Liver (tissue), 8 donors: ENCODE measurements at regions not wholly inside any gene's neighbourhood (a gene's known extent, or its start where the extent isn't known, plus 50 kb on each side); places are given as distances from the start of the nearest gene placed in this dataset.

ENCODE experiments used
- DNase-seq: peaks from one replicate; pipeline ENCODE4 v3.0.0-alpha.2; 2017; ENCODE audit warnings: low spot score
- H3K27ac ChIP-seq, 2 donors: one replicate each; pipeline ENCODE4 v1.7.0; 2013; ENCODE audit warnings: inconsistent platforms in 2 of 2, low read length in 2 of 2, control low read depth in 1 of 2, low read depth in 1 of 2, mild to moderate bottlenecking in 1 of 2
- H3K27me3 ChIP-seq, 4 donors: one replicate each; pipeline versions ENCODE4 v1.6.1 to v1.7.0; 2013; ENCODE audit warnings: low read length in 3 of 4, inconsistent platforms in 1 of 4, mild to moderate bottlenecking in 1 of 4, moderate library complexity in 1 of 4; ENCODE audit not compliant: control insufficient read depth in 4 of 4, insufficient read depth in 4 of 4
- H3K36me3 ChIP-seq, 4 donors: one replicate each; pipeline versions ENCODE4 v1.6.1 to v1.7.0; 2013; ENCODE audit warnings: low read length in 3 of 4, mild to moderate bottlenecking in 3 of 4, low read depth in 1 of 4, moderate library complexity in 1 of 4; ENCODE audit not compliant: control insufficient read depth in 4 of 4, insufficient read depth in 3 of 4
- H3K4me1 ChIP-seq, 4 donors: one replicate each; pipeline versions ENCODE4 v1.6.1 to v1.7.0; 2013; ENCODE audit warnings: low read length in 3 of 4, mild to moderate bottlenecking in 3 of 4, moderate library complexity in 1 of 4; ENCODE audit not compliant: control insufficient read depth in 4 of 4, insufficient read depth in 4 of 4
- H3K4me3 ChIP-seq, 3 donors: one replicate each; pipeline versions ENCODE4 v1.6.1 to v1.7.0; 2013; ENCODE audit warnings: low read length in 3 of 3, control low read depth in 1 of 3, low read depth in 1 of 3, mild to moderate bottlenecking in 1 of 3
- H3K9ac ChIP-seq, 2 donors: one replicate each; pipeline ENCODE4 v1.7.0; 2013; ENCODE audit warnings: low read length in 2 of 2, mild to moderate bottlenecking in 2 of 2, moderate library complexity in 2 of 2, control low read depth in 1 of 2, low read depth in 1 of 2
- H3K9me3 ChIP-seq, 4 donors: one replicate each; pipeline versions ENCODE4 v1.6.1 to v1.7.0; 2013; ENCODE audit warnings: low read length in 3 of 4; ENCODE audit not compliant: control insufficient read depth in 4 of 4
- EGR1 ChIP-seq, 2 donors: IDR thresholded peaks; 2 replicates each; pipeline ENCODE4 v1.6.1; 2016 to 2018; ENCODE audit warnings: antibody characterized with exemption in 2 of 2, low read depth in 2 of 2
- FOXA1 ChIP-seq: IDR thresholded peaks from 2 replicates; pipeline ENCODE4 v1.6.1; 2016; ENCODE audit warnings: antibody characterized with exemption
- FOXA2 ChIP-seq: IDR thresholded peaks from 2 replicates; pipeline ENCODE4 v1.6.1; 2016; ENCODE audit warnings: antibody characterized with exemption
- GABPA ChIP-seq, 2 donors: IDR thresholded peaks in 1 of 2; conservative IDR thresholded peaks in 1 of 2; 2 replicates each; pipeline ENCODE4 v1.6.1; 2016; ENCODE audit warnings: antibody characterized with exemption in 2 of 2, mild to moderate bottlenecking in 1 of 2, moderate library complexity in 1 of 2
- HNF4A ChIP-seq, 2 donors: conservative IDR thresholded peaks; 2 replicates each; pipeline ENCODE4 v1.6.1; 2016; ENCODE audit warnings: antibody characterized with exemption in 2 of 2, mild to moderate bottlenecking in 2 of 2
- HNF4G ChIP-seq: IDR thresholded peaks from 2 replicates; pipeline ENCODE4 v1.6.1; 2016; ENCODE audit warnings: antibody characterized with exemption
- JUND ChIP-seq, 2 donors: IDR thresholded peaks; 2 replicates each; pipeline ENCODE4 v1.6.1; 2016; ENCODE audit warnings: antibody characterized with exemption in 2 of 2
- NR2F2 ChIP-seq: IDR thresholded peaks from 2 replicates; pipeline ENCODE4 v1.6.1; 2016; ENCODE audit warnings: antibody characterized with exemption
- RAD21 ChIP-seq, 2 donors: IDR thresholded peaks; 2 replicates each; pipeline ENCODE4 v1.6.1; 2016; ENCODE audit warnings: antibody characterized with exemption in 2 of 2, mild to moderate bottlenecking in 2 of 2
- RXRA ChIP-seq, 2 donors: IDR thresholded peaks; 2 replicates each; pipeline ENCODE4 v1.6.1; 2017 to 2018; ENCODE audit warnings: antibody characterized with exemption in 2 of 2, mild to moderate bottlenecking in 1 of 2
- SP1 ChIP-seq: IDR thresholded peaks from 2 replicates; pipeline ENCODE4 v1.6.1; 2018; ENCODE audit warnings: antibody characterized with exemption, mild to moderate bottlenecking
- TAF1 ChIP-seq: conservative IDR thresholded peaks from 2 replicates; pipeline ENCODE4 v1.6.1; 2016; ENCODE audit warnings: antibody characterized with exemption, mild to moderate bottlenecking
- YY1 ChIP-seq: IDR thresholded peaks from 2 replicates; pipeline ENCODE4 v1.6.1; 2016; ENCODE audit warnings: antibody characterized with exemption, mild to moderate bottlenecking
- WGBS: extraction: QIAGEN DNeasy Blood & Tissue Kit; methylation state at CpG from one replicate; pipeline ENCODE4 v1.1.7; 2013; 5-methylcytosine and 5-hydroxymethylcytosine counted together
- TF ChIP-seq, protein P1 (sequence below): fragments of 150-350 bp; IDR thresholded peaks from 2 replicates; pipeline ENCODE4 v1.5.1; 2017; ENCODE audit warnings: improper control_type of control experiment, low read depth, low read length; ENCODE audit not compliant: missing input control
- TF ChIP-seq, protein P2 (sequence below): IDR thresholded peaks from 2 replicates; pipeline ENCODE4 v1.6.1; 2016; ENCODE audit warnings: antibody characterized with exemption
- TF ChIP-seq, protein P3 (sequence below): IDR thresholded peaks from 2 replicates; pipeline ENCODE4 v1.6.1; 2016; ENCODE audit warnings: antibody characterized with exemption
- TF ChIP-seq, protein P4 (sequence below): IDR thresholded peaks from 2 replicates; pipeline ENCODE4 v1.6.1; 2016; ENCODE audit warnings: antibody characterized with exemption, mild to moderate bottlenecking
- TF ChIP-seq, protein P5 (sequence below): IDR thresholded peaks from 2 replicates; pipeline ENCODE4 v1.6.1; 2016; ENCODE audit warnings: antibody characterized with exemption
- donor health status: healthy.
- donor health status: healthy.
- donor health status: healthy.
- donor health status: healthy.
- donor health status: healthy.

DNA sequence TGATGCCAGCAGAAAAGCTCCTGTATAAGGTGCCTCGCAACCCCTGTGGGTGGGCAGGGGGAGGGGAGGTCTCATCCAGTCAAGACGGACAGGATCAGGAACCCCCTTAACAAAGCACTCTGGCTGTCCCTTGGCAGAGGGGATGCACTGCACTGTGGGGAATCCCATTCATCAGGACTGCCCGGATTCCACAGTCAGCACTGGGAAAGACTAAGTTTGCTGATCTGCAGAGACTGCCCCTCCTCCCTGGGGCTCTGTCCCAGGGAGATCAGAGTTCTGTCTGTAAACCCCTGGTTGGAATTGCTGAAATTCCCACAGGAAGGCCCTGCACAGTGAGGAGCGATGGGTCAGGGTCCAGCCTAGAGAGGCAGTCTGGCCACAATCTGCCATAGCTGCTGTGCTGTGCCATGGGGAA is 149.5 kb upstream of the RBBP8 start:
- no peak for DNase-seq
- no peaks in the 10 kb centered on the region for H3K4me1 ChIP-seq
- H3K36me3 ChIP-seq, result peaks cover 0 to 2% (median 0%) of the 10 kb centered on the region in 4 donors
- no peak overlapping the region for H3K27ac ChIP-seq
- 72% methylated on average over 4 of the region's 4 CpGs for WGBS
- no peaks in the 10 kb centered on the region for H3K27me3 ChIP-seq
- no peak overlapping the region for H3K4me3 ChIP-seq
- no peak for TF ChIP-seq HNF4G
- no peak for TF ChIP-seq JUND (IDR thresholded peaks at IDR 0.05)
- no peak for TF ChIP-seq RAD21 (IDR thresholded peaks at IDR 0.05)
- TF ChIP-seq FOXA2, result no peak
- TF ChIP-seq, protein P1, sequence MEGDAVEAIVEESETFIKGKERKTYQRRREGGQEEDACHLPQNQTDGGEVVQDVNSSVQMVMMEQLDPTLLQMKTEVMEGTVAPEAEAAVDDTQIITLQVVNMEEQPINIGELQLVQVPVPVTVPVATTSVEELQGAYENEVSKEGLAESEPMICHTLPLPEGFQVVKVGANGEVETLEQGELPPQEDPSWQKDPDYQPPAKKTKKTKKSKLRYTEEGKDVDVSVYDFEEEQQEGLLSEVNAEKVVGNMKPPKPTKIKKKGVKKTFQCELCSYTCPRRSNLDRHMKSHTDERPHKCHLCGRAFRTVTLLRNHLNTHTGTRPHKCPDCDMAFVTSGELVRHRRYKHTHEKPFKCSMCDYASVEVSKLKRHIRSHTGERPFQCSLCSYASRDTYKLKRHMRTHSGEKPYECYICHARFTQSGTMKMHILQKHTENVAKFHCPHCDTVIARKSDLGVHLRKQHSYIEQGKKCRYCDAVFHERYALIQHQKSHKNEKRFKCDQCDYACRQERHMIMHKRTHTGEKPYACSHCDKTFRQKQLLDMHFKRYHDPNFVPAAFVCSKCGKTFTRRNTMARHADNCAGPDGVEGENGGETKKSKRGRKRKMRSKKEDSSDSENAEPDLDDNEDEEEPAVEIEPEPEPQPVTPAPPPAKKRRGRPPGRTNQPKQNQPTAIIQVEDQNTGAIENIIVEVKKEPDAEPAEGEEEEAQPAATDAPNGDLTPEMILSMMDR, result no peak
- no peak for TF ChIP-seq FOXA1
- no peak for TF ChIP-seq GABPA (IDR thresholded peaks at IDR 0.05 in 1 of 2, conservative IDR thresholded peaks at IDR 0.05 in 1 of 2)
- TF ChIP-seq, protein P2, sequence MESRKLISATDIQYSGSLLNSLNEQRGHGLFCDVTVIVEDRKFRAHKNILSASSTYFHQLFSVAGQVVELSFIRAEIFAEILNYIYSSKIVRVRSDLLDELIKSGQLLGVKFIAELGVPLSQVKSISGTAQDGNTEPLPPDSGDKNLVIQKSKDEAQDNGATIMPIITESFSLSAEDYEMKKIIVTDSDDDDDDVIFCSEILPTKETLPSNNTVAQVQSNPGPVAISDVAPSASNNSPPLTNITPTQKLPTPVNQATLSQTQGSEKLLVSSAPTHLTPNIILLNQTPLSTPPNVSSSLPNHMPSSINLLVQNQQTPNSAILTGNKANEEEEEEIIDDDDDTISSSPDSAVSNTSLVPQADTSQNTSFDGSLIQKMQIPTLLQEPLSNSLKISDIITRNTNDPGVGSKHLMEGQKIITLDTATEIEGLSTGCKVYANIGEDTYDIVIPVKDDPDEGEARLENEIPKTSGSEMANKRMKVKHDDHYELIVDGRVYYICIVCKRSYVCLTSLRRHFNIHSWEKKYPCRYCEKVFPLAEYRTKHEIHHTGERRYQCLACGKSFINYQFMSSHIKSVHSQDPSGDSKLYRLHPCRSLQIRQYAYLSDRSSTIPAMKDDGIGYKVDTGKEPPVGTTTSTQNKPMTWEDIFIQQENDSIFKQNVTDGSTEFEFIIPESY, result no peak
- TF ChIP-seq, protein P3, sequence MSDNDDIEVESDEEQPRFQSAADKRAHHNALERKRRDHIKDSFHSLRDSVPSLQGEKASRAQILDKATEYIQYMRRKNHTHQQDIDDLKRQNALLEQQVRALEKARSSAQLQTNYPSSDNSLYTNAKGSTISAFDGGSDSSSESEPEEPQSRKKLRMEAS, result no peak
- no peak for TF ChIP-seq SP1
- TF ChIP-seq, protein P4, sequence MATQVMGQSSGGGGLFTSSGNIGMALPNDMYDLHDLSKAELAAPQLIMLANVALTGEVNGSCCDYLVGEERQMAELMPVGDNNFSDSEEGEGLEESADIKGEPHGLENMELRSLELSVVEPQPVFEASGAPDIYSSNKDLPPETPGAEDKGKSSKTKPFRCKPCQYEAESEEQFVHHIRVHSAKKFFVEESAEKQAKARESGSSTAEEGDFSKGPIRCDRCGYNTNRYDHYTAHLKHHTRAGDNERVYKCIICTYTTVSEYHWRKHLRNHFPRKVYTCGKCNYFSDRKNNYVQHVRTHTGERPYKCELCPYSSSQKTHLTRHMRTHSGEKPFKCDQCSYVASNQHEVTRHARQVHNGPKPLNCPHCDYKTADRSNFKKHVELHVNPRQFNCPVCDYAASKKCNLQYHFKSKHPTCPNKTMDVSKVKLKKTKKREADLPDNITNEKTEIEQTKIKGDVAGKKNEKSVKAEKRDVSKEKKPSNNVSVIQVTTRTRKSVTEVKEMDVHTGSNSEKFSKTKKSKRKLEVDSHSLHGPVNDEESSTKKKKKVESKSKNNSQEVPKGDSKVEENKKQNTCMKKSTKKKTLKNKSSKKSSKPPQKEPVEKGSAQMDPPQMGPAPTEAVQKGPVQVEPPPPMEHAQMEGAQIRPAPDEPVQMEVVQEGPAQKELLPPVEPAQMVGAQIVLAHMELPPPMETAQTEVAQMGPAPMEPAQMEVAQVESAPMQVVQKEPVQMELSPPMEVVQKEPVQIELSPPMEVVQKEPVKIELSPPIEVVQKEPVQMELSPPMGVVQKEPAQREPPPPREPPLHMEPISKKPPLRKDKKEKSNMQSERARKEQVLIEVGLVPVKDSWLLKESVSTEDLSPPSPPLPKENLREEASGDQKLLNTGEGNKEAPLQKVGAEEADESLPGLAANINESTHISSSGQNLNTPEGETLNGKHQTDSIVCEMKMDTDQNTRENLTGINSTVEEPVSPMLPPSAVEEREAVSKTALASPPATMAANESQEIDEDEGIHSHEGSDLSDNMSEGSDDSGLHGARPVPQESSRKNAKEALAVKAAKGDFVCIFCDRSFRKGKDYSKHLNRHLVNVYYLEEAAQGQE, result no peak
- no peak for TF ChIP-seq TAF1
- TF ChIP-seq HNF4A (conservative IDR thresholded peaks at IDR 0.05), result no peak
- no peak for TF ChIP-seq EGR1 (IDR thresholded peaks at IDR 0.05; ENCODE audit: low read depth in 2 of 2)
- TF ChIP-seq, protein P5, sequence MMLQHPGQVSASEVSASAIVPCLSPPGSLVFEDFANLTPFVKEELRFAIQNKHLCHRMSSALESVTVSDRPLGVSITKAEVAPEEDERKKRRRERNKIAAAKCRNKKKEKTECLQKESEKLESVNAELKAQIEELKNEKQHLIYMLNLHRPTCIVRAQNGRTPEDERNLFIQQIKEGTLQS, result no peak
- no peak for TF ChIP-seq YY1
- no peak for TF ChIP-seq NR2F2
- TF ChIP-seq RXRA (IDR thresholded peaks at IDR 0.05), result no peak
- no peak overlapping the region for H3K9ac ChIP-seq
- no peaks in the 10 kb centered on the region for H3K9me3 ChIP-seq
